ENCODE measurements at regions not wholly inside any gene's neighbourhood (a gene's known extent, or its start where the extent isn't known, plus 50 kb on each side); places are given as distances from the start of the nearest gene placed in this dataset.

DNA sequence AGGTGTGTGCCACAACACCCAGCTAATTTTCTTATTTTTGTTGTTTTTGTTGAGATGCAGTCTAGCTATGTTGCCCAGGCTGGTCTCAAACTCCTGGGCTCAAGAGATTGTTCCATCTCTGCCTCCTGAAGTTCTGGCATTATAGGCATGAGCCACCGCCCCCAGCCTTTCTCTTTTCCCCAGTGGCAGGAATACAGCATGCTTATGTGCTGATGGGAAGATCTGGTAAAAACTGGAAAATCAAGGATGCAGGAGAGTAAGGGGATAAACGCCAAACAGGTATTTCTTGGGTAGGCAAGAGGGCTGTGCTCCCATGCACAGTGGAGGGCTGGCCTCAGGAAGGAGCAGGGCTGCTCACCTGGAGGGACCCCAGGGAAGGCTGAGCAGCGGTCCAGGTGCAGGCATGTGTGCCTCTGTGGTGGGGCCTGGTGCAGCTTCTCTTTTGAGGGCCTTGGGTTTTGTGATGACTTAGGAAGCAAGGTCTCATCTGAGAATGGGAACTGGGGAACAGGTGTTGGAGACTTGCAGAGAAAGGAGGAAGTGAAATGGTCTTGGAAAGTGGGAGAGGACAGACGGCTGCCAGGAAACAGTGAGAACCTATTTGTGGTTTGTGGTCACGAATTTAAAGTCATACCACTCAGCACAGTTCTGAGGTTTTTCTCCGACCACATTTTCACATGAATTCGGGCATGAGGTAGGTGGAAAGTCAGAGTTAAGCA is 106.5 kb downstream of the TEX26 start:
- no peak overlapping the region for H3K4me3 ChIP-seq (ENCODE audit: low read depth in 2 of 2, low read length in 1 of 2)
- no peak for DNase-seq

DNA sequence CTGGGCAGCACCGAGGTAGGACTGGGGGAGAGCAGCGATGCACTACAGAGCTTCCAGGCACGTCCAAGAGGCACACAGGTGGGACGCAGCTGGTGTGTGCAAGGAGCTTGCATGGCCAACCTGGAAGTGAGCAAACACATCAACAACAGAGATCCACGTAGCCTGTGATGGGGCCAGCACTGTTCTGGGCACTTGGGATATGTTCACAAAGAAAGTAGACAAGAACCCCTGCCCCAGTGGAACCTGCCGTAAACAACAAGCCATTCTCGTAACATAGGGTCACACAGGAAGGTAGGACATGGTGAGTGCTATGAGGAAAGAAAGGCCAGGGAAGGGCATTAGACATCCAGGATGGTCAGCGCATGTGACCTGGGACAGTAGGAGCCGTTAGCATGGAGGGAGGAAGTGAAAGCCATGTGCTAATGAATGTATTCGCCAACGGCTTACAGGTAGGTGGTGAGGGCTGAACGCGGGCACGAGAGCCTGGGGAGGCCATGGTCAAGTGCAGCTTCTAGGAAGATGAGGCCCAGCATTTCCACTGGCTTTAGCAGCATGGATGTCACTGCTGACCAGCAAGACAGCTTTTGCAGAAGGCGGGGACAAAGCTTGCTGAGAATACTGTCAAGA is 105.5 kb downstream of the TEX26 start:
- WGBS (ENCODE audit: low lambda C conversion rate): 92% methylated on average over 15 of the region's 15 CpGs
- no peaks in the 10 kb centered on the region for H3K9me2 ChIP-seq
- no peaks in the 10 kb centered on the region for H3F3A ChIP-seq (replicated peaks; ENCODE audit: insufficient read depth)
- TF ChIP-seq RAD21 (IDR thresholded peaks at IDR 0.05; ENCODE audit: low read length) (no peak), JUND (IDR thresholded peaks at IDR 0.05) (no peak), YY1 (IDR thresholded peaks at IDR 0.05; ENCODE audit: low read depth) (no peak), SIN3A (IDR thresholded peaks at IDR 0.05; ENCODE audit: borderline replicate concordance, low read depth, low read length) (no peak), EP300 (IDR thresholded peaks at IDR 0.05; ENCODE audit: borderline replicate concordance in 1 of 2, low read depth in 1 of 2, low read length in 1 of 2) (no peak), FOSL2 (IDR thresholded peaks at IDR 0.05; ENCODE audit: borderline replicate concordance, low read depth) (no peak), TCF12 (IDR thresholded peaks at IDR 0.05) (no peak), ELF1 (IDR thresholded peaks at IDR 0.05) (no peak), NFIC (IDR thresholded peaks at IDR 0.05; ENCODE audit: borderline replicate concordance) (no peak), EZH2phosphoT487 (IDR thresholded peaks at IDR 0.05; ENCODE audit: borderline replicate concordance, low read depth) (no peak), RFX5 (IDR thresholded peaks at IDR 0.05; ENCODE audit: low read length) (no peak)
- TF ChIP-seq, protein P1, sequence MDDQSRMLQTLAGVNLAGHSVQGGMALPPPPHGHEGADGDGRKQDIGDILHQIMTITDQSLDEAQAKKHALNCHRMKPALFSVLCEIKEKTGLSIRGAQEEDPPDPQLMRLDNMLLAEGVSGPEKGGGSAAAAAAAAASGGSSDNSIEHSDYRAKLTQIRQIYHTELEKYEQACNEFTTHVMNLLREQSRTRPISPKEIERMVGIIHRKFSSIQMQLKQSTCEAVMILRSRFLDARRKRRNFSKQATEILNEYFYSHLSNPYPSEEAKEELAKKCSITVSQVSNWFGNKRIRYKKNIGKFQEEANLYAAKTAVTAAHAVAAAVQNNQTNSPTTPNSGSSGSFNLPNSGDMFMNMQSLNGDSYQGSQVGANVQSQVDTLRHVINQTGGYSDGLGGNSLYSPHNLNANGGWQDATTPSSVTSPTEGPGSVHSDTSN (IDR thresholded peaks at IDR 0.05): no peak
- TF ChIP-seq, protein P2, sequence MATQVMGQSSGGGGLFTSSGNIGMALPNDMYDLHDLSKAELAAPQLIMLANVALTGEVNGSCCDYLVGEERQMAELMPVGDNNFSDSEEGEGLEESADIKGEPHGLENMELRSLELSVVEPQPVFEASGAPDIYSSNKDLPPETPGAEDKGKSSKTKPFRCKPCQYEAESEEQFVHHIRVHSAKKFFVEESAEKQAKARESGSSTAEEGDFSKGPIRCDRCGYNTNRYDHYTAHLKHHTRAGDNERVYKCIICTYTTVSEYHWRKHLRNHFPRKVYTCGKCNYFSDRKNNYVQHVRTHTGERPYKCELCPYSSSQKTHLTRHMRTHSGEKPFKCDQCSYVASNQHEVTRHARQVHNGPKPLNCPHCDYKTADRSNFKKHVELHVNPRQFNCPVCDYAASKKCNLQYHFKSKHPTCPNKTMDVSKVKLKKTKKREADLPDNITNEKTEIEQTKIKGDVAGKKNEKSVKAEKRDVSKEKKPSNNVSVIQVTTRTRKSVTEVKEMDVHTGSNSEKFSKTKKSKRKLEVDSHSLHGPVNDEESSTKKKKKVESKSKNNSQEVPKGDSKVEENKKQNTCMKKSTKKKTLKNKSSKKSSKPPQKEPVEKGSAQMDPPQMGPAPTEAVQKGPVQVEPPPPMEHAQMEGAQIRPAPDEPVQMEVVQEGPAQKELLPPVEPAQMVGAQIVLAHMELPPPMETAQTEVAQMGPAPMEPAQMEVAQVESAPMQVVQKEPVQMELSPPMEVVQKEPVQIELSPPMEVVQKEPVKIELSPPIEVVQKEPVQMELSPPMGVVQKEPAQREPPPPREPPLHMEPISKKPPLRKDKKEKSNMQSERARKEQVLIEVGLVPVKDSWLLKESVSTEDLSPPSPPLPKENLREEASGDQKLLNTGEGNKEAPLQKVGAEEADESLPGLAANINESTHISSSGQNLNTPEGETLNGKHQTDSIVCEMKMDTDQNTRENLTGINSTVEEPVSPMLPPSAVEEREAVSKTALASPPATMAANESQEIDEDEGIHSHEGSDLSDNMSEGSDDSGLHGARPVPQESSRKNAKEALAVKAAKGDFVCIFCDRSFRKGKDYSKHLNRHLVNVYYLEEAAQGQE (IDR thresholded peaks at IDR 0.05; ENCODE audit: low read depth, low read length): no peak
- TF ChIP-seq, protein P3, sequence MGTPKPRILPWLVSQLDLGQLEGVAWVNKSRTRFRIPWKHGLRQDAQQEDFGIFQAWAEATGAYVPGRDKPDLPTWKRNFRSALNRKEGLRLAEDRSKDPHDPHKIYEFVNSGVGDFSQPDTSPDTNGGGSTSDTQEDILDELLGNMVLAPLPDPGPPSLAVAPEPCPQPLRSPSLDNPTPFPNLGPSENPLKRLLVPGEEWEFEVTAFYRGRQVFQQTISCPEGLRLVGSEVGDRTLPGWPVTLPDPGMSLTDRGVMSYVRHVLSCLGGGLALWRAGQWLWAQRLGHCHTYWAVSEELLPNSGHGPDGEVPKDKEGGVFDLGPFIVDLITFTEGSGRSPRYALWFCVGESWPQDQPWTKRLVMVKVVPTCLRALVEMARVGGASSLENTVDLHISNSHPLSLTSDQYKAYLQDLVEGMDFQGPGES (IDR thresholded peaks at IDR 0.05; ENCODE audit: low read depth, low read length): no peak
- H2AFZ ChIP-seq (ENCODE audit: low read depth): no peak overlapping the region
- ChIA-PET POLR2A (no interaction called here), CTCF (interaction anchor here (1.0 to 2.2 kb wide), 8 partner anchors 9 to 41 kb away, joined by 3 to 7 read pairs (median 4); no protein-coding TSS in a partner anchor)
- no peaks in the 10 kb centered on the region for H3K27me3 ChIP-seq (ENCODE audit: insufficient read depth)
- H4K20me1 ChIP-seq (ENCODE audit: insufficient read depth): no peaks in the 10 kb centered on the region
- H3K4me2 ChIP-seq: no peak overlapping the region
- no peak overlapping the region for H3K9ac ChIP-seq
- H3K4me3 ChIP-seq (ENCODE audit: low read depth in 2 of 2, low read length in 1 of 2): no peak overlapping the region
- no peak for DNase-seq
- H3K4me1 ChIP-seq (ENCODE audit: control insufficient read depth in 1 of 2, insufficient read depth in 2 of 2, low read depth in 1 of 2, low read length in 1 of 2): peaks cover 0 to 20% of the 10 kb centered on the region in 2 experiments; a peak in 1 of 4 replicates
- H3K27ac ChIP-seq (ENCODE audit: low read depth in 2 of 2, low read length in 1 of 2): no peak overlapping the region
- no peaks in the 10 kb centered on the region for H3K36me3 ChIP-seq (replicated peaks in 1 of 2; ENCODE audit: control insufficient read depth in 1 of 2, insufficient read depth in 2 of 2, low read length in 1 of 2)
- H3K9me3 ChIP-seq: no peaks in the 10 kb centered on the region
- H3K79me2 ChIP-seq (ENCODE audit: insufficient read depth): no peaks in the 10 kb centered on the region

More for the DNA sequence above, 106.5 kb downstream of the TEX26 start:
- TF ChIP-seq, protein P4, sequence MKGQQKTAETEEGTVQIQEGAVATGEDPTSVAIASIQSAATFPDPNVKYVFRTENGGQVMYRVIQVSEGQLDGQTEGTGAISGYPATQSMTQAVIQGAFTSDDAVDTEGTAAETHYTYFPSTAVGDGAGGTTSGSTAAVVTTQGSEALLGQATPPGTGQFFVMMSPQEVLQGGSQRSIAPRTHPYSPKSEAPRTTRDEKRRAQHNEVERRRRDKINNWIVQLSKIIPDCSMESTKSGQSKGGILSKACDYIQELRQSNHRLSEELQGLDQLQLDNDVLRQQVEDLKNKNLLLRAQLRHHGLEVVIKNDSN (IDR thresholded peaks at IDR 0.05; ENCODE audit: borderline replicate concordance, low read depth): no peak
- Histone ChIP-seq H3K36me3 (replicated peaks in 1 of 2; ENCODE audit: control insufficient read depth in 1 of 2, insufficient read depth in 2 of 2, low read length in 1 of 2) (no peaks in the 10 kb centered on the region), H3K79me2 (ENCODE audit: insufficient read depth) (no peaks in the 10 kb centered on the region), H3K4me1 (ENCODE audit: control insufficient read depth in 1 of 2, insufficient read depth in 2 of 2, low read depth in 1 of 2, low read length in 1 of 2) (peaks cover 0 to 20% of the 10 kb centered on the region in 2 experiments; a peak in 1 of 4 replicates), H3K9ac (no peak overlapping the region), H3K27me3 (ENCODE audit: insufficient read depth) (no peaks in the 10 kb centered on the region), H3K9me3 (no peaks in the 10 kb centered on the region), H3K9me2 (no peaks in the 10 kb centered on the region), H3K4me2 (no peak overlapping the region), H3F3A (replicated peaks; ENCODE audit: insufficient read depth) (no peaks in the 10 kb centered on the region), H2AFZ (ENCODE audit: low read depth) (no peak overlapping the region), H3K27ac (ENCODE audit: low read depth in 2 of 2, low read length in 1 of 2) (no peak overlapping the region), H4K20me1 (ENCODE audit: insufficient read depth) (no peaks in the 10 kb centered on the region)
- CTCF ChIA-PET: interaction anchor here (1.0 to 2.0 kb wide), 4 partner anchors 8 to 42 kb away, joined by 3 to 7 read pairs (median 6); no protein-coding TSS in a partner anchor
- POLR2A ChIA-PET: no interaction called here
- 74% methylated on average over 7 of the region's 7 CpGs for WGBS (ENCODE audit: low lambda C conversion rate)
